ENCODE measurements at regions not wholly inside any gene's neighbourhood (a gene's known extent, or its start where the extent isn't known, plus 50 kb on each side); places are given as distances from the start of the nearest gene placed in this dataset.

DNA sequence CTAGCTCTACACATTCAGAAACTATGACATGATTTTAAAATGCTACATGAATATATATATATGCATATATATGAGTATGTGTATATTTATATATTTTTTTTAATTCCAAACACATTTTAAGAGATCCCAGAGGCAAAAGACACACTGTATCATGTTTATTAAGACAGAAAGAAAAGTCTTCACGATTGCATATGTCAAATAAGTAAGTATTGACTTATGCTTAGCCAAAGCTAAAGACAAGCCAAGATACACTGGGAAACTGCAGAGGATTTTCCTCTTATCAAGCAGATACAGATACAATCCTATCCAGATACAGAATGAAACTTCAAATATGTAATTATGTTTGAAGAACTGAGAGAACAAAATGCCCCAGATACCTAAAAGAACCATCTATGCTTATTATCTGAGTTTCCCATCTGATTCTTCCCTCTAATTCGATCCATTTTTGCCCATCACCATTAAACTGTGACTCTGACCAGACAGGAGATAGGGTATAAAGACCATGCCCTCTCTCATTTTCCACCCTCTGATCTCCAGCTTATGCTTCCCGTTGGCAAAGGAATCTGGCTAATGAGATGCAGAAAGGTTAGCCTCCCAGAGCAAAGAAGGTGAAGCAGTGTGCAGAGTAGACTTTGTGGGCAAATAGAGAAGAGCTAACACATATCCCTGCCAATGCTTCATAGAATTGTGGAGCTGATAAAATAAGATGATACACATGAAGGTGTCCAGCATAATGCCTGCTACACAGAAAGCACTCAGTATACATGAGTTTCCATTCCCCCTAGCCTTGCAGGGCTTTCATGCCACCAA lies 131.0 kb upstream of the TARS1 start:
- Mint-ChIP-seq H3K27ac (ENCODE audit: unreplicated experiment) (no peak overlapping the region), H3K9me3 (ENCODE audit: unreplicated experiment) (no peaks in the 10 kb centered on the region), H3K27me3 (ENCODE audit: low read depth, unreplicated experiment) (no peaks in the 10 kb centered on the region), H3K4me1 (ENCODE audit: low read depth, unreplicated experiment) (peaks cover 34% of the 10 kb centered on the region), H3K4me3 (ENCODE audit: unreplicated experiment) (no peak overlapping the region), H3K36me3 (ENCODE audit: low read depth, unreplicated experiment) (no peaks in the 10 kb centered on the region)
- Histone ChIP-seq H3K79me2 (ENCODE audit: insufficient read depth, low read length) (no peaks in the 10 kb centered on the region), H3K36me3 (ENCODE audit: insufficient read depth, low read length) (no peaks in the 10 kb centered on the region), H3K9ac (ENCODE audit: low read length) (peak overlapping the region; percentile 31), H3K27me3 (ENCODE audit: insufficient read depth, low read length) (no peaks in the 10 kb centered on the region), H2AFZ (ENCODE audit: low read depth, low read length) (peak overlapping the region; percentile 2), H3K27ac (ENCODE audit: low read depth, low read length) (peak overlapping the region; percentile 97), H4K20me1 (ENCODE audit: insufficient read depth, low read length) (no peaks in the 10 kb centered on the region), H3K4me2 (ENCODE audit: low read length) (peak overlapping the region; percentile 7), H3K4me1 (ENCODE audit: insufficient read depth, low read length) (peaks cover 36% of the 10 kb centered on the region), H3K4me3 (ENCODE audit: insufficient read depth, low read depth, low read length) (no peak overlapping the region), H3K9me3 (ENCODE audit: insufficient read depth, low read depth, low read length) (no peaks in the 10 kb centered on the region)
- peak; percentile 73 for FAIRE-seq
- DNase-seq (ENCODE audit: low read depth) = no peak
- no peak for TF ChIP-seq EZH2 (IDR thresholded peaks at IDR 0.05; ENCODE audit: insufficient read depth, low read length)
- TF ChIP-seq, protein P1, sequence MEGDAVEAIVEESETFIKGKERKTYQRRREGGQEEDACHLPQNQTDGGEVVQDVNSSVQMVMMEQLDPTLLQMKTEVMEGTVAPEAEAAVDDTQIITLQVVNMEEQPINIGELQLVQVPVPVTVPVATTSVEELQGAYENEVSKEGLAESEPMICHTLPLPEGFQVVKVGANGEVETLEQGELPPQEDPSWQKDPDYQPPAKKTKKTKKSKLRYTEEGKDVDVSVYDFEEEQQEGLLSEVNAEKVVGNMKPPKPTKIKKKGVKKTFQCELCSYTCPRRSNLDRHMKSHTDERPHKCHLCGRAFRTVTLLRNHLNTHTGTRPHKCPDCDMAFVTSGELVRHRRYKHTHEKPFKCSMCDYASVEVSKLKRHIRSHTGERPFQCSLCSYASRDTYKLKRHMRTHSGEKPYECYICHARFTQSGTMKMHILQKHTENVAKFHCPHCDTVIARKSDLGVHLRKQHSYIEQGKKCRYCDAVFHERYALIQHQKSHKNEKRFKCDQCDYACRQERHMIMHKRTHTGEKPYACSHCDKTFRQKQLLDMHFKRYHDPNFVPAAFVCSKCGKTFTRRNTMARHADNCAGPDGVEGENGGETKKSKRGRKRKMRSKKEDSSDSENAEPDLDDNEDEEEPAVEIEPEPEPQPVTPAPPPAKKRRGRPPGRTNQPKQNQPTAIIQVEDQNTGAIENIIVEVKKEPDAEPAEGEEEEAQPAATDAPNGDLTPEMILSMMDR (IDR thresholded peaks at IDR 0.05; ENCODE audit: insufficient read depth, low read depth, low read length) = no peak

DNA sequence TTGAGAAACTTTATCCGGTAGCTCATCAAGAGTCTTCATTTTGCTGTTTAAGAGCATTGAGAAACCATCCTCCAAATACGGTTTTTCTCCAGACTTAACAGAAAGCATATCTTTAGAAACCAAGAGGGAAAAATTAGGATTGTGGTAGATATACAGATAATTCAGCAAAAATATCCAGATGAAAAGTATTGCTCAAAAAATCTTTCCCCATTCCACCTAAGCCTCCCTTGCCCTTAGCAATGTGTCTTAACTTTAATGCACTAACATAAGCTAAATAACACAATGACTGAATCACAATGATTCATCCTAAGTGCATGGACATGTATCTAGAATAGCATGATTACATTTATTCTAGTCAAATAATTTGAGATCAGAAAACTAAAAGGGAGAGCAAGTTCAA lies 130.3 kb upstream of the TARS1 start:
- TF ChIP-seq EZH2 (IDR thresholded peaks at IDR 0.05; ENCODE audit: insufficient read depth, low read length) = no peak
- TF ChIP-seq, protein P1 (IDR thresholded peaks at IDR 0.05; ENCODE audit: insufficient read depth, low read depth, low read length) = no peak
- Histone ChIP-seq H3K27ac (ENCODE audit: low read depth, low read length) (peak overlapping the region; percentile 97), H3K4me2 (ENCODE audit: low read length) (peak overlapping the region; percentile 7), H3K9me3 (ENCODE audit: insufficient read depth, low read depth, low read length) (no peaks in the 10 kb centered on the region), H4K20me1 (ENCODE audit: insufficient read depth, low read length) (no peaks in the 10 kb centered on the region), H3K79me2 (ENCODE audit: insufficient read depth, low read length) (no peaks in the 10 kb centered on the region), H3K36me3 (ENCODE audit: insufficient read depth, low read length) (no peaks in the 10 kb centered on the region), H3K27me3 (ENCODE audit: insufficient read depth, low read length) (no peaks in the 10 kb centered on the region), H3K4me3 (ENCODE audit: insufficient read depth, low read depth, low read length) (no peak overlapping the region), H3K9ac (ENCODE audit: low read length) (peak overlapping the region; percentile 31), H2AFZ (ENCODE audit: low read depth, low read length) (peak overlapping the region; percentile 2), H3K4me1 (ENCODE audit: insufficient read depth, low read length) (peaks cover 36% of the 10 kb centered on the region)
- peak; percentile 96 for FAIRE-seq
- Mint-ChIP-seq H3K4me3 (ENCODE audit: unreplicated experiment) (no peak overlapping the region), H3K27ac (ENCODE audit: unreplicated experiment) (no peak overlapping the region), H3K27me3 (ENCODE audit: low read depth, unreplicated experiment) (no peaks in the 10 kb centered on the region), H3K36me3 (ENCODE audit: low read depth, unreplicated experiment) (no peaks in the 10 kb centered on the region), H3K9me3 (ENCODE audit: unreplicated experiment) (no peaks in the 10 kb centered on the region), H3K4me1 (ENCODE audit: low read depth, unreplicated experiment) (peaks cover 34% of the 10 kb centered on the region)
- DNase-seq (ENCODE audit: low read depth) = peak; percentile 92

DNA sequence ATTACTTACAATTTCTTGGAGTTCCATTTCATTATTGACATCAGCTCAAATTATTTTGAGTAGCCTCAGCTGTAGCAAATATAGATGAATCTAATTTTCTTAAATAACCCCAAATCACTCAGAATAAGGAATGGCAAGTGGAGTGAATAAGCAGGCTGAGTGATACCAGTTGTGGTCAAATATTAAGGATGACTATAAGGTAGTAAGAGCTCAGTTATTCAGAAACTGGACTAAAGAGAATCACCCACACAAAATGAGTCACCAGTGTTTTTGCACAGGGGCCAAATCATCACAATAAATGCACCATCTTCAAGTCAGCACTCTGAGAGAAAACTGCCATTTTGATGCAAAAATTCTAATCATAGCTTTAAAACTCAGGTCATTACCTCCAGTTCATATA lies 128.9 kb upstream of the TARS1 start:
- FAIRE-seq (peak; percentile 98), DNase-seq (ENCODE audit: low read depth) (peak; percentile 99)
- Mint-ChIP-seq H3K4me1 (ENCODE audit: low read depth, unreplicated experiment) (peaks cover 26% of the 10 kb centered on the region), H3K27ac (ENCODE audit: unreplicated experiment) (peak overlapping the region; percentile 80), H3K9me3 (ENCODE audit: unreplicated experiment) (no peaks in the 10 kb centered on the region), H3K36me3 (ENCODE audit: low read depth, unreplicated experiment) (no peaks in the 10 kb centered on the region), H3K4me3 (ENCODE audit: unreplicated experiment) (no peak overlapping the region), H3K27me3 (ENCODE audit: low read depth, unreplicated experiment) (no peaks in the 10 kb centered on the region)
- Histone ChIP-seq H3K9ac (ENCODE audit: low read length) (peak overlapping the region; percentile 70), H3K9me3 (ENCODE audit: insufficient read depth, low read depth, low read length) (no peaks in the 10 kb centered on the region), H4K20me1 (ENCODE audit: insufficient read depth, low read length) (no peaks in the 10 kb centered on the region), H3K4me3 (ENCODE audit: insufficient read depth, low read depth, low read length) (no peak overlapping the region), H3K79me2 (ENCODE audit: insufficient read depth, low read length) (no peaks in the 10 kb centered on the region), H3K4me2 (ENCODE audit: low read length) (peak overlapping the region; percentile 52), H2AFZ (ENCODE audit: low read depth, low read length) (no peak overlapping the region), H3K27ac (ENCODE audit: low read depth, low read length) (peak overlapping the region; percentile 97), H3K27me3 (ENCODE audit: insufficient read depth, low read length) (no peaks in the 10 kb centered on the region), H3K4me1 (ENCODE audit: insufficient read depth, low read length) (peaks cover 39% of the 10 kb centered on the region), H3K36me3 (ENCODE audit: insufficient read depth, low read length) (no peaks in the 10 kb centered on the region)
- TF ChIP-seq EZH2 (IDR thresholded peaks at IDR 0.05; ENCODE audit: insufficient read depth, low read length) = no peak
- TF ChIP-seq, protein P1 (IDR thresholded peaks at IDR 0.05; ENCODE audit: insufficient read depth, low read depth, low read length) = no peak
